HG03439 (cell line): ENCODE measurements at regions not wholly inside any gene's neighbourhood (a gene's known extent, or its start where the extent isn't known, plus 50 kb on each side); places are given as distances from the start of the nearest gene placed in this dataset.

Source experiments
- ATAC-seq: cut with Tn5 transposase; IDR thresholded peaks from one replicate; pipeline ENCODE4 v1.9.1; 2021; ENCODE audit warnings: mild to moderate bottlenecking, moderate library complexity; ENCODE audit not compliant: unreplicated experiment

- ATAC-seq: no peak
Measured at GRCh38 chr2:18800240-18800971, 211.0 kb upstream of the NT5C1B start.

- ATAC-seq: no peak
Measured at GRCh38 chr2:18799397-18799796, 210.0 kb upstream of the NT5C1B start.

GRCh38 chr2:18797133-18797845 lies 207.9 kb upstream of the NT5C1B start:
- ATAC-seq: no peak

GRCh38 chr2:18795906-18796305 lies 206.5 kb upstream of the NT5C1B start:
- ATAC-seq: no peak

GRCh38 chr2:18792684-18793083 lies 203.3 kb upstream of the NT5C1B start:
- ATAC-seq: no peak

GRCh38 chr2:18792226-18792629 lies 202.9 kb upstream of the NT5C1B start:
- ATAC-seq: no peak

GRCh38 chr2:18791172-18791797 lies 201.9 kb upstream of the NT5C1B start:
- no peak for ATAC-seq

- no peak for ATAC-seq
Measured at GRCh38 chr2:18790509-18791171, 201.3 kb upstream of the NT5C1B start.

GRCh38 chr2:18788592-18788991 lies 199.2 kb upstream of the NT5C1B start:
- ATAC-seq: no peak

GRCh38 chr2:18787726-18788125 lies 198.4 kb upstream of the NT5C1B start:
- no peak for ATAC-seq

- no peak for ATAC-seq
Measured at GRCh38 chr2:18784245-18784644, 194.9 kb upstream of the NT5C1B start.

- no peak for ATAC-seq
Measured at GRCh38 chr2:18781541-18782280, 192.3 kb upstream of the NT5C1B start.

- no peak for ATAC-seq
Measured at GRCh38 chr2:18777250-18777812, 188.0 kb upstream of the NT5C1B start.

- ATAC-seq: no peak
Measured at GRCh38 chr2:18771212-18771611, 181.8 kb upstream of the NT5C1B start.

GRCh38 chr2:18763338-18763737 lies 174.0 kb upstream of the NT5C1B start:
- no peak for ATAC-seq

GRCh38 chr2:18762667-18763066 lies 173.3 kb upstream of the NT5C1B start:
- ATAC-seq: no peak

- ATAC-seq: no peak
Measured at GRCh38 chr2:18754286-18754685, 164.9 kb upstream of the NT5C1B start.

- no peak for ATAC-seq
Measured at GRCh38 chr2:18753722-18754121, 164.4 kb upstream of the NT5C1B start.

- ATAC-seq: no peak
Measured at GRCh38 chr2:18752667-18753422, 163.5 kb upstream of the NT5C1B start.

- ATAC-seq: no peak
Measured at GRCh38 chr2:18752022-18752493, 162.7 kb upstream of the NT5C1B start.
